IPS DF 4.7 (cell line): ENCODE measurements at regions not wholly inside any gene's neighbourhood (a gene's known extent, or its start where the extent isn't known, plus 50 kb on each side); places are given as distances from the start of the nearest gene placed in this dataset.

Experiments
- DNase-seq: peaks from one replicate; pipeline ENCODE4 v3.0.0-alpha.2; 2013; ENCODE audit warnings: low spot score; ENCODE audit errors: extremely low read depth

DNA sequence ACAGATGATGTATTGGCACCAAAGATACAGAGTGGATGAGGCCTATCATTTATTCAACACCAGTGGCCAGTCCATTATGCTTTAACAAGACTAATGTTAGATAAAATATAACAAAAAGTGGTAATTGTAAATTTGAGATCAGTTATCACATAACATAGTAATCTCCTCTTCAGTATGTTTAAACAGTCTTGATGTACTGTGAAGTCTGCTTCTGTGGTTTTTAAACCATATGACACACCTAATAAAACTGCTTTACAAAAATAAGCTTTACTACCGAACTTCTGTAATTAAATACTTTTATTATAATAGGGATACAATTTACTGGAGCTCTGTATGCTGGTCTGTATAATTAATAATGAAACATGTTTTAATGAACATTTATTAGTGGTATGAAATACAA, 2156.1 kb upstream of the CELF4 start:
- no peak for DNase-seq

DNA sequence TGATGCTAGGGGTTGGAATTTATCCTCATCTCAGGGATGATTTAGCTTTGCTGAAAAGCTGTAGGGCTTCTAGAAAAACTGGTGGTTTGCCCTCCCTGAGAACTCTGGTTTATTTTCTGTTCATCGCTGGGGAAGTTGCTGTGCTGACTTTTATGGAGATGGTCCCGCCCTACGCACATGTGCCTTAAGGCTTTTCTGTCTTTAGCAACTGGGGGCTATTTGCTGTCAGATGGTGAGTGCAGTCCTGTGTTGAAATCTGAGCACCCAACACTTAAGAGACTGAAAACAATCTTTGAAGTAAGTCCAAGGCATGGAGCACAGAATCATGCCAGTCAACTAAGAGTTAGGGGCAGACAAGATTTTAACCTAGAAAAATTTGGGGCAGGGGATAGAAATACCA, 2148.4 kb upstream of the CELF4 start:
- DNase-seq, result no peak

DNA sequence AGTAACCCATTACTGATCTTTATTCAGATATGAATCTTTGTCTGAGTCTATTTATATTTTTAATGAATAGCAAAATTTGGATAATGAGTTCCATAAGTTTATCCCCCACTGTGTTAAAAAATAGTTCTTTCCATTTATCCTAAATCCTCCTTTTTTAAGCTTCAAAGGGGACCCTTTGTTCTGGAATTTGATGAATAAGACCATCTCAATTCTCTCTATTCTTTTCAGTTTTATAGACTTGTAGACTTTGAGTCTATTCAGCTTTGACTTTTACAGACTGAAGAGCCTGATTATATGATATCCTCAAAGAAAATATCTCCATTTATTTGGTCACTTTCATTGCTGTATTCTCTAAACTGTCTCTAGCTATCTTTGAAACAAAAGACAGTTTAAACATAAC, 2146.1 kb upstream of the CELF4 start:
- DNase-seq, result no peak

DNA sequence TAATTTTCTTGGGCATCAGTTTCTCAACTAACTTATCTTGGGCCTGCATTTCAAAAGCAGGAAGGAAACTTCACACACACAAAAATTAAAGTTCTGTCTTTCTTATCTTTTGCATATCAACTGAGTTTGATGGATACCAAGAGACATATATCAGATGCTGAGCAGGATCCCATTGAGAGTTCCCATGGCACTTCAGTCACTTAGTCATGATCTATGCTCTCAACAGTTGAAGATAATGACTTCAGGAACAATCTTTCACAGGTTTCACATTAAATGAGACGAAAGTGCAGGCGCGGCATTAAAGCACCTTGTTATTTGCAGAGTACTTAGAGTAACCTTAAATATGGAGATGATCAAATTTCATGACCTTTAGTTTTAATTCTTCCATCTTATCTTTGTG, 2139.8 kb upstream of the CELF4 start:
- no peak for DNase-seq

DNA sequence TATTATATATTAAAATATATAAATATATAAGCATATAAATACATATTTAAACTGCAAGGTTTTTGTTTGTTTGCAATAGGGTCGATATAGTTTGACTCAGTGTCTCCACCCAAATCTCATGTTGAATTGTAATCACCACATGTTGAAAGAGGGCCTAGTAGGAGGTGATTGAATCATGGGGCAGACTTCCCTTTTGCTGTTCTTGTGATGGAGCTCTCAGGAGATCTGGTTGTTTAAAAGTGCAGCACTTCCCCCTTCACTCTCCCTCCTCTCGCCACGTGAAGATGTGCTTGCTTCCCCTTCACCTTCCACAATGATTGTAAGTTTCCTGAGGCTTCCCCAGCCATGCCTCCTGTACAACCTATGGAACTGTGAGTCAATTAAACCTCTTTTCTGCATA, 2137.3 kb upstream of the CELF4 start:
- no peak for DNase-seq

DNA sequence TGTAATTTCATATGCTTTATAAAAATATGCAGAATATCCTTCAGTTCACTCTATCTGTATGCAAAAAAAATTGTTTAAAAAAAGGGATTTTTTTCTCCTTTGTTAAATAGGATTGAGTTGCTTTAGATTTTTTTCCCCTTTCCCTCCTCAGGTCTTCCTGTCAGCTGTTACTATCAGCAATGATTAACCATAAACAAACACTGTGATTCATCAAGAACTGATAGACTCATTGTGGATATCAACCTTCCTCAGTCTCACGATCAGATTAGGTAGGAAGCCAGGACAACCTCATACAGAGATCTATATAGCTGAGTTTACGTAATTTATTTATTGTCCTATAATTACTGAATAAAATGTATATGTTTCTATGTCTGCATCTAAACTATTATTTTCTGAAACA, 2136.2 kb upstream of the CELF4 start:
- DNase-seq, result no peak

DNA sequence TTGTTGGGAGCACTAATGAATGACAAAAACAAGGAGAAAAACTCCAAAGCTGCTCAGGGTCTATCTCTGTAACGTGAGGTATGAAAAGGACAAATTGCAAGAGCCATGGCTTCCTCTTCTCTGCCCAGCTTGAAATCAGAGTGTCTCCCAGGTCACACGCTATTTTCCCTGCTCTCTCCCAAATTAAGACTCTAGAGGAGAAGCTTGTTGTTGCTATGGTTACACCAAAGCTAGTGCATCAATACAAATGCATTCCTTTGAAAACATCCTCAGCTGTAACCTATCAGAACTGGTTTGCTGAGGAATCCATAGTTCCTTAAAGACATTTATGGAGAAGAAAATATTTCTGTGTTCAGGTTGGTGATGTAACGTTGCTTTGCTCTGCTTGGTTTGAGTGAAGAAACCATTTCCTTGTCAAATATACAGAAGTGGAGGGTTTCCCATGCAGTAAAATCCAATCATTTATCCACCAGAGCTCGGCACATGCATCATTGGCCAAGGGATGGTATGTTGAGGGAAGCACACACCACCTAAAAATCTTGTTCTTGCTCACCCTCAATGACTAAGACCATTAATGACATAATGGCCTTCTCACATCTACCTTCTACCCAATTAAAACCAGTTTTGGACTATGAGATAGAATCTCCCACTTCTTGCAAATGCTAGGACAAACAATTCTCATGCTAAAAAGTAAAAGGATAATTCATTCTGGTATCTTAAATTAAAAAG, 2135.6 kb upstream of the CELF4 start:
- no peak for DNase-seq

DNA sequence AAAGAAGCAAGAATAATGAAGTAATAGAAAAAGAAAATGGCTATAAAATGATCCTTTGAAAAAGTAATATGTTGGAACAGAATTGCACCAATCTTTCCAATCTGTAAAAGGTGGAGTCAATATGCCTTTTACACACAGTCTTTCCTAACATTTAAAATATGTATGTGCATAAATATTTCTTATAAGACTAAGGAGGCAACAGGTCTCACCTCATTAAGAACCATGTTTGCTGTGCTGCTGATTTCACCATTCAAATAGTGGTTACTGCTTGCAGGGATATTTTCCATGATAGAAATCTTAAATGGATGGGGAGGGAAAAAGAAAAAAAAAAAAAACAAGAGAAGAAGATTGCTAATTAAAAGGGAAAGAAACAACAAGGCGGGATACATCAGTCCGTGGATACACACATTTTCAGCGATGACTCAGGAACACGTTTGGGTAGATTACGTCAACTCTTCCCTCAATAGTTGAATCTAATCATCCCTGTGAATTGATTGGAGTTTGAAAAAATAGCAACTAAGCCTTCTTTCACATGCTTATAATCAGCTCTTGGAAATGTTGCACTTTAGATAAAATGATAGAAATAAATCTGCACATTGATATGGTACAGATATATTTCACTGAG, 2133.9 kb upstream of the CELF4 start:
- DNase-seq, result no peak

DNA sequence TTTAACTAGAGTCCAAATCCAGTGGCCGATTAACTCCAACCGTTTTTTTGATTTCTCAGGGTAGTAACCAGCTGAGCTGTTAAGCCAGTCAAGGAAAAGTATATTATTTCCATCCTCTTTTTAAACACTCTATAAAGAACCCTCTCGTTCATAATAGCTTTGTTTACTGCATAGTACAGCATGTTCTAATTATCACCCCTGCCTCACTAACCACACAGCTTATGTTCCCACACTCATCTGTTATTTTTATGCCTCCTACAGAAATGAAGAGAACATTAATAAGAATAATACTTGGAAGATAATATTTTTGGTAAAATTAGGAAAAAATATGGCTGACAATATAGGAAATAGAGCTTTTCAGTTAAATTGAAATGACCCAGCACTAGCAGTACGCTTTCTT, 2132.8 kb upstream of the CELF4 start:
- DNase-seq, result no peak

DNA sequence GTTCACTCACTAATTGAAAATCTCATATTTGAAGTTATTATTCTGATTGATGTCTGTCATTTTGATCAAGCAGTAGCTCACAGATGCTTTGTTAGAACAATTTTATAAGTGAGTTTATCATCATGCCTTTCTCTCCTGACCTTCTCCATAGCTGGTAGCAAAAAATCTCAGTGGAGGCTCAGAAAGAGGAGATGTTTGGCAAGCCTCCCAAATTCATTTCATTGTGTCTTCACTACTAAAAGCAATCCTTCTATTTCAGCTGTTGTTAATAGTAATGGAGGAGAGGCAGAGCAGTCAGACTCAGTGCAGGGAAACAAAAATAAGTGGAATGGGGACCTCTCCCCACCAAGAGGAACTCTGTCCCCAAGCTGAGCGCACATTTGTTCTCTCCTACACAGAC, 2127.8 kb upstream of the CELF4 start:
- no peak for DNase-seq

DNA sequence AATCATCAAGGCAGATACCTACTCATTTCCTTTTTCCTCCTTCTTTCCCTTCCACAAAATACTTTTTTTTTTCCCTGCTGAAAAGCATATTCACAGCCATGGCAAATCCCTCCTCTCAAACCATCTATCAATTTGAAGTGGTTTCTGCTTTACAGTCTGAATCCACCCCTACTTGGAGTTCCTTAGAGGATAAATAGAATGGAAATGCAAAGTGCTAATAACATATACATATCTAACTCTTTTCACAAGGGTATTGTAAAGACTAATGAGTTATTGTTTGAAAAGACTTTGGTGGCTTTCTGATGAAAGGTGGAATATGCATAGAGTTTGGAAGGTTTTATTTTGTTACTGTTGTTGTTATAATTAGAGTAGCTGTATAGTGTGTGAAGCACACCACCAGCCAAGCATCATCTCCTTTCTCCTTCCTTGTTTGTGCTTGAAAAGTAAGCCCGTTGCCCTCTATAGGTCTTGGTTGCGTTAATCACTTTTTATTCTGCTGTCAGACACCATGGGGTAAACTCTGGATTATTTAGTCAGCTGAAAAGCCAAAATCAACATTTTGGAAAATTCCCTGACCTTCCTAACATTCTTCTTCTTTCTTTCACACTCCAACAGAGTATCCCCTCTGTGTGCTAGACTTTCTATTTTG, 2126.9 kb upstream of the CELF4 start:
- no peak for DNase-seq

DNA sequence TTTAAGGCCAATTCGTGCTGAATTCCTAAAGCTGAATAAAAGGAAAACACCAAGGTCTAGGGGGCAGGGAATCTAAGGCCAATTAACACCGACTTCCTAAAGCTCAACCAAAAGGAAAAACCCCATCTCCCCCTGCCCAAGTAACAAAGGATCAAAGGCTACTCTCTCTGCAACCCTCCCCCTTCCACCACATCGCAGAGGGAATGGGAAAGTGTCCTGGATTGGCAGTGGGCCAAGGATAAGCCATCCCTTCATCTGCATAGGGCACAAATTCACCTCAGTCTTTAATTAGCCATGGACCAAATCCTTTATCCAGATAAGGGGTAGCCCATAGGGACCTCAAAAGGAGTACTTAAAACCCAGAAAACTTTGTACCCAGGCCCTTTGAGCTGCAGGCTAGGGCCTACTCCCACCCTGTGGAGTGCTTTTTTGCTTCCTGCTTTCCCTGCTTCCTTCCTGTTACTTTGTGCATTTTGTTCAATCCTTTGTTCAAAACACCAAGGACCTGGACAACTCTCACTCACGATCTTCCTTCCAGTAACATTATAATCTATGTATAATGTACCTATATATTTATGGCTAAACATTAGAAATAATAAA, 2119.8 kb upstream of the CELF4 start:
- peak; percentile 62 for DNase-seq

DNA sequence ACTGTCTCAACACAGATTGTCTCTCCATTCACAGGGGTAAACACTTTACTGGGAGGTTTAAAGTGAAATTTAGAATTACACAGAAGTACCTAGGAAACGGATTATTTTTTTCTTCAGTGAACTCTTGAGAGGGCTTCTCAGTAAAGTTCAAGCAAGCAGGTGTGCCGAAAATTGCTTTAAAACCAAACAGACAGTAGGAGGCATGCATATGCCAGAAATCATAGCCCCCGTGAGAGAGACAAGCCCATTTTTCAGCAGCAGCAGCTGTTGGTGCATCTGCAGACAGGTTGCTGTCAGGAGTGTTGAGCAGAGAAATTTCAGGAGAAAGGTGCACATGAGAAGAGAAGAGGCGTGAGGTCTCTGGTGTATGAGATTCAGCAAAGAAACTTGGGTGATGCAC, 2115.5 kb upstream of the CELF4 start:
- no peak for DNase-seq

DNA sequence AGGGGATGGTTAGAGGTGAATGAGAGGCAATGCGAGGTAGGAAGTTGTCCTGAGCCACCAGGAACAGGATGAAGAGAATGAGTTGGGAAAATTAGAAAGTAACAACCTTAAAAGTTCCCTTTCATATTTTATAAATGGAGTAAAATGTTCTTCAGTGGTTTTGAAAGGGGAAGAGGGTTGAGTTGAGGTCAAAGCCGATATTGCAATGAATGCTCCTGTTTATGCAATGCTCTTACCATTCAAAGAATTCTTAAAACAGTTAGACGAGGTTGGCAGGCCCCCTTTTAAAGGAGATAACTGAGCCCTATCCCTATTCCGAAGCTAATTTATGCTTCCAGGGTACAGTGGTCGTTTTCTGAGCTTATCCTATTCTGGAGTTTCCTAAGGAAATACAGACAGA, 2110.3 kb upstream of the CELF4 start:
- DNase-seq, result no peak

DNA sequence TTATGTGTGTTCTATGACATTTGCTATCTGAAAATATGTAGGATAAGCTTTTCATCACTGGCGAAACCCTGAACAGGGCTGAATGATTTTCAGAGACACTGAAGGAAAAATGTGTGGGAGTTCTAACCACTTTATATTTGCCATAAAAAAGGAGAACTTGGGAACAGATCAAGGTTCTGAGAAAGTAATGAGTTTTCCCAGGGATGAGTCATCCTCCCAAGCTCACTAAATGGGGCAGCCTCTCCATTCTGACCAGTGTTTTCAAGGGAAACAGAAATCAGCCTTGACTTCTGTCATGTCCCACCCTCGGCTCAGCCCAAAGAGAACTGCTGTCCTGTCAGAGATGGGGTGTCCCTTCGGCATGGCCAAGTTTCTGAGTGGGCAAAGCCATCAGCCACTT, 2109.8 kb upstream of the CELF4 start:
- DNase-seq, result no peak

DNA sequence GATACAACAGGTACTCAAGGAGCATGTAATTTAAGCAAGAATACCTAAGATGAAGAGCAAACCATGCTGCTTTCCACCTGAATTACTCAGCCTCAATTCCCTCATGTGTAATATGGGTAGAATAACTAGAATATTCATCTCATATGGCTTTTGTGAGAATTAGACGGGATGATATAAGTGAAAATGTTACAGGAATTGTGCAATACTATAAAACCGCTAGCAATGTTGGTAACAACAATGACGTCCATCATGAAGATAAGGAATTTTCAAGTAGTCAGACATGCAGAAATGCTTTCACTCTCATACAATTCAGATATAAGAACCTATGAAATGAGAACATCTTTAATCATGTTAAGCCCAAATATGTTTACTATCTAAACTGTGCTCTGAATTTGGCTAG, 2106.6 kb upstream of the CELF4 start:
- no peak for DNase-seq

DNA sequence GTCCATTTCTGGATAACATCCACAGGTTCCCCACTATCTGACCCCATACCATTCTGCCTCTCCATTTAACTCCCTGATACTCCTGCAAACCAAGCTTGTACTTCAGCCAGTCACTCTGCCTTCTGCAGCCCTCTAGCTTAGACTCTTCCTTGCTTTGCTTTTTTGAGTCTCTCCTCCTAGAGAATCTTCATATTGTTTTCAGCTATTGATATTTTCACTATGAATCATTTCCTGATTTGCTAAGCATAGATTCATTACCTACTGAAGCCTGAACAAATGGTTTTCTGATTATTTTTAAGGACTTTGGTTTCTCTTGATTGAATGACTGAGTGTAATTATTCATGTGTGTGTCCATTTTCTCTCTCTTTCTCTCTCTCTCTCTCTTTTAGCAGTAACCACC, 2102.3 kb upstream of the CELF4 start:
- DNase-seq, result no peak

DNA sequence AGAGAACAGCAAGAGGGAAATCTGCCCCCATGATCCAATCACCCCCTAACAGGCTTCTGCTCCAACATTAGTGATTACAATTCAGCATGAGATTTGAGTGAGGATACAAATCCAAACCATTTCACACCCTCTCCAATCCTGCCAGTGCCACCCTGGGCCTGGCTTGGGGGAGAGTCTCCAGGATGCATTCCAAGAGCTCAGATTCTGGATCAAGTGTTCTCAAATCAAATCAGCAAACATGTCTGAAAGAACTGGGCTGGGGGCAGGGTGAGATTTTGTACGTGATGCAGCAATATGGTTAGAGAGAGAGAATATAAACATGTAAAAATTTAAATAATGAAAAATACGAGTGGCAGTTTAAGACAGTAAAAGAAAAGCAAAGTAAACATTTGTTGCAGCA, 2100.9 kb upstream of the CELF4 start:
- DNase-seq, result no peak

DNA sequence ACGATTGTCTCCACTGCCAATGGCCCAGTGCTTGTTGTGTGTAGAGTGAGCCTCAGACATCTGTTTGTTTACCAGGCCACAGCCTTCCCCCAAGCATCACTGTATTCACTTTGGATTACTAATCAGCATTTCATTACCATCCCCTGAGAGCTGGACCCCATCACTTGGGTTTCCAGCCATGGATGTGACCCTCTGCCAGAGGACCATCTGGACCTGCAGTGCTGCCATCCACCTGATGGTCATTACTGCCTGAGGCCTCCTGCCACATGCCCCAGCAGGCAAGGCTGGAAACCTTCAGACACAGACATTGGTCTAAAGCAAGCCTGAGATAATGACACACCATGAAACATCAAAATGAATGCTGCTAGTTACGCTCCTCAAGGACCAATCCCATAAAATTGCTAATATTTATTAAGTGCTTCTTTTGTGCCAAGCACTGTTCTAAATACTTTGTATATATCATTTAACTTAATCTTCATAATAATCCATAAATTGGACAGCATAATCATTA, 2096.3 kb upstream of the CELF4 start:
- DNase-seq, result no peak

DNA sequence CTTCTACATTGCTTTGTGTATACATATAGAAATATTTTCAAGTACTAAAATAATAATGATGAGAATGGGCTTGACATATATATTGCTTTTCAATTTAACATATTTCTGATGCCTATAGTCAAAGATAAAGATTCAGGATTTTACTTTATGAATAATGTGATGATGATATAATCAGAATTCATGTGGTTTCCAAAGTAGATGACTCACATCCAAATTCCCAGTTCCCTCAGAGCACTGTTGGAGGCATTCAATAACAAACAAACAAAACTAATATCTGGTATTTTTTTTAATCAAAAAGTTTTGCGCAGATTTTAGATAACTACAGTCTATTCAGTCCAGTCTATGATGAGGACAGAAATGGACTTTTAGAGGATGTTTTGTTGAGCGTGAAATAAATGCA, 2094.5 kb upstream of the CELF4 start:
- no peak for DNase-seq

DNA sequence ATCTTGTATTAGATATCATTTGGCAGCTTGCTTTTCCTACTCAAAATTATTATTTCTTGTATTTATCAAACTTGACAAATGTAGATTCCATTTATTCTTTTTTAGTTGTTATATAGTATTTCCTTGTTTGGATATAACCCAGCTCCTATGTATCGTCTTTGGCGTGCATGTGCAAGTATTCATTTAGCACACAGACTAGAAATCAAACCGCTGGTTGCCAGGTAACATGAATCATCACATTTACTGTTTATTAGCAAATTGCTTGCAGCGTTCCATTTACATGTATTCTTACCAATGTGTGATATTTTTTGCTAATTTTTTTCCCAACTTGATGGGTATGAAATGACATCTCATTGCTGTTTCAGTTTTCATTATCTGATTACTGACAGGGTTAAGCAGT, 2089.7 kb upstream of the CELF4 start:
- no peak for DNase-seq

DNA sequence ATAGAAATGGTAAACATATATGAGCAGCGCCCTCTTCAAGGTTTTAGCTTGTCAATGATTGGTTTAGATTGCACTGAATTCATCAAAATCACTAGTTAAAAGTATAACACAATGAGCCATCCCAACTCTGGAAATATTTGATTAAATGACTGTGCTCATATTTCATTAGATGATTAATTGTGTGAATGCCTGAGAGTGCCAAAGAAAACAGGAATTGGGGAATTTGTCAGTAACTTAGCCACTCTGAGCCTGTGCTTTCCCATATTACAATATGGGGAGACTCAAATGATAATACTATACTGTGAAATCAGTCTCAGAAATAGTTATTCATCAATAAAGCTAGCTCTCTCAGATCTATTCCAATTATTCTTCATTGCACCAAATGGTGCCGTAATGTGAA, 2087.6 kb upstream of the CELF4 start:
- no peak for DNase-seq
